Hindlimb muscle (tissue), 1 donor: ENCODE measurements at regions not wholly inside any gene's neighbourhood (a gene's known extent, or its start where the extent isn't known, plus 50 kb on each side); places are given as distances from the start of the nearest gene placed in this dataset.
A peak's percentile ranks its signal among the peaks of the same experiment; 100 is the strongest.
"Not testable (repeated sequence)": the region's sequence is repeated elsewhere in the genome, so short reads cannot be mapped to it uniquely, and the experiment has no call there.

Source experiments
- DNase-seq: peaks from one replicate; pipeline ENCODE4 v3.0.0-alpha.2; 2013

DNA sequence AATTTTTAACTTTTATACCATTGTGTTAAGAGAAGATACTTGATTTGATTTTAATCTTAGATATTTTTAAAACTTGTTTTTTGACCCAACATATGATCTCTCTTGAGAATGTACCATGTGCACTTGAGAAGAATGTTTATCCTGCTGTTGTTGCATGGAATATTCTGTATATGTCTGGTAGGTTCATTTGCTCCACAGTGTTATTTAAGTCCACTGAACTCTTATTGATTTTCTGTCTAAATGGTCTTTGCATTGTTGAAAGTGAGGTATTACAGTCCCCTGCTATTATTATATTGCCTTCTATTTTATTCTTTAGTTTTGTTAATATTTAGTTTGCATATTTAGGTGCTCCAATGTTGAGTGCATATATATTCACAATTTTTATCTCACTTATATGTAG is 397.3 kb upstream of the CCDC179 start:
- no peak for DNase-seq

DNA sequence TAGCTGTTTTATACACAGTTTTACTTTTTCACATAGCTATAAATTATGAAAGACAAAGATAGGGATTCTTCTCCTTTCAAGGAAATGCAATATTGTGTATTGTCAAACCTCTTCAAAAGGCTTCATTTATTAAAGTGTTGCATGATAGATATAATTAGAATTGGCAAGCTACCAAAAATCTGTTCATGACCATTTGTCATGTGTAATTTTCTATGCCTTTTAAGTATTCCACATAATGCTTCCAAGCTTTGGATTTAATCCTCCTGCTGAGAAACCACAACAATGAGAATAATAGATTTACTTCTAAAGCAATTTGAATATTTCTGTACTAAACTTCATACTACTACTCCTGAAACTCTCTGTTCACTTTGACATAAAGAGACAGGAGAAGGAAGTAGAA is 403.2 kb upstream of the CCDC179 start:
- no peak for DNase-seq

DNA sequence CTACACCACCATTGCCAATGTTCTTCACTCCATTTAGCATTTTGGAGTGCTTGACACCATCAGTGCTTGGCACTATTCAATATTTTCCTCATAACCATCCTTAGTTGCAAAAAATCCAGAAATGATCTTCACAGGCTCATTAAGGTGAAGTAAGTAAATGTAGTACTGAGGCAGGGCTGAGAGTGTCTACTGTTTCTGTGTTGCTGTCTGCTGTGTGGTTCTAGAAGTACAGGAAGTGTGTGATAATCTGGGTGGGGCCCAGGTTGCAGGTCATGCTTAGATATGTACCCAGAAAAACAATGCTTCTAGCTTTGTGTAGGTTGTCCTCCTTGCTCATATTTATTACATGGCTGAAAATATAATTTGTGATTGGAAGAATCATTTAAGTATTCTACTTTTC is 411.8 kb upstream of the CCDC179 start:
- no peak for DNase-seq

DNA sequence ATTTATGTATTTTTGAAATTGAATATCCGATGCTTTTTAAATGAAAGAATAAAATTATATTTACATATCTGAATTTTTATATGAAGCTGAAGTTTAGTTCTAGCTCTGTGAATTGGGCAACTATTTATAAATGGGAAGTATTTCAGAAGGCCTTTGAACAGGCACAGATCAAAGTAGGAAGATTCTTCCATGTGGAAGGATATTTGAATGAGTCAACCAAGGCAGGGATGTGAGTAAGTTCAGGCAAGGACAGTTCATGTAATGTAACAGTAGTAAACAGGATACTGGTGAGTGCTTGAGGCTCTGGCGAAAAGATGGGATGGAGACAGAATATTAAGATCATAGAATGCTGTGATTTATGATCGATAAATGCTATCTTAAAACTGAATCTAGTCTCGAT is 417.8 kb upstream of the CCDC179 start:
- DNase-seq: no peak

DNA sequence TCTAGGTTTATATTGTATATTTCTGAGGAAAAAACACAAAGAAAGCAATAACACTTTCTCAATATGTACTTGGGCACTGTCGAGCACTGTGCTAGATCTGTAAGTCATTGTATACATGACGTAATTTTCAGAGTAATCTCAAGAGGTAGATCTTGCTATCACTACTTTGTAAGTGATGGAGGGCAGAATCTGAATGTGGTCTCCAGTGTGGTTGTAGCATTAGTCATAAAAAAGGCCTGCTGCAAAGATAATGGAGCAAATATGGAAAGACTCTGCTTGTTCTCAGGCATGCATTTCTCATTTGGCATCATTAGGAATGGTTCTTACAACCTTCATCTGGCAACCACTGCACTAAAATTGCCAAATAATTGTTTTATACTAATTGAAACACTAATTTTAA is 419.8 kb upstream of the CCDC179 start:
- no peak for DNase-seq

DNA sequence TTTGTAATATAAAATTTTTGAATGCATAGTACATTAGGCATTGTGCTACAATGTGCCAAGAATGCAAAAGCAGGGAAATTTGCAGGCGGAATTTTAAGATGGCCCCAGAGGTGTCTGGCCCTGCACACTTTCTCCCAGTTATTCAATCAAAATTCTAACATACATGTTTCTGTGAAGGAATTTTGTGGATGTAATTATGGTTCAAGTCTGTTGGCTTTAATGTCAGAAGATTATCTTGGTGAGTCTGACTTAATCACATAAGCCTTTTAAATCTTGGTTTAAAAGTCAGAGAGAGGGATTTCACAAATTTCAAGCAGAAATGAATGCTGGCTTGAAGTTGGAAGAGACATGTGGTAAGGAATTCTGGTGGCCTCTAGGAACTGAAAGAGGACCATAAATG is 423.4 kb upstream of the CCDC179 start:
- no peak for DNase-seq

DNA sequence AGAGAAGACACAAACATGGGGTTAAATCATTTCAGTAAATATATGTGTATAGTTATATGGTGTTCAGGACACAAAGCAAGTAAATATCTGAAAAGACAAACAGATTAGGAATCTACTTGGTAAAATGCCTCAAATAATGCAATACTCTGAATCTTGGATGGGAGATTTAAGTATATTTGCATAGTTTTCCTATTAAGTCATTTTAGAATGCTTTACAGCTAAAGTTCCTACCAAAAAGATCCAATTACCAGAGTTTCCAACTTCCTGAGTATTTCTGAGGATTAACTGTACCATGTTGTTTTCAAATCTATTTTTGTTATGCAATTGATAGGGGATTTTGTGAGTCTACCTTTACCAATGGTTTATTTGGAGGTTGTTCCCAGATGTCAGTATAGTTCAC is 424.4 kb upstream of the CCDC179 start:
- peak; percentile 15 for DNase-seq

DNA sequence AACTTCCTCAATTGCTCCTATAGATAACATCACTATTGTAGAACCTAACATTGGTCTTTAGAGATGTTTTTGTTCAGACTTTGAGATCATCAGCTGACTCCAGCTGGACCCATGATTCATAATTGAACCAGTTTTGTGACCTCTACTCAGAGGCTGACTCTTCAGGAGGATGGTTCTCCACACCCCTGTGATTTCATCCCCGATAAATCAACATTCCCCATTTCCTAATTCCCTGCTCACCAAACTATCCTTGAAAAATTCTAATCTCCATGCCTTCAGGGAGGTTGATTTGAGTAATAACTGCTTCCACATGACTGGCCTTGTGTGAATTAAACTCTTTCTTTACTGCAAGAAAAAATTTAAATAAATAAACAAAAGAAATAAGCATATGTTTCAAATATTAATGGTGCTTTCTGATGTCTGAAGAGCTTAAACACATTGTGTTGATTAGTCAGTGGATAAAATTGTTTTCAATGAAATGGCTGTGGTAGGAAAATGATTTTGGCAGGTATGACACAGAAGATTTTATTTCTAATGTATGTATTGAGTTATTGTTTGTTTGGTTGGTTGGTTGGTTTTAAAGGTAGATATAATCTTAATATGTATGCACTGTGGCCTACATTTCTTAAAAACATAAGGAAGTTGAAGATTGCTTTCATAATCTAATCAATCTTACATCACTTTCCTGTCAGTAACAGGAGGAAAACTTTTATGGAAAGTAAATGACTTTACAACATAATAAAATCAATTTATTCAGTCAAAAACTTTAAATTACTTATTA is 427.9 kb upstream of the CCDC179 start:
- DNase-seq: no peak

DNA sequence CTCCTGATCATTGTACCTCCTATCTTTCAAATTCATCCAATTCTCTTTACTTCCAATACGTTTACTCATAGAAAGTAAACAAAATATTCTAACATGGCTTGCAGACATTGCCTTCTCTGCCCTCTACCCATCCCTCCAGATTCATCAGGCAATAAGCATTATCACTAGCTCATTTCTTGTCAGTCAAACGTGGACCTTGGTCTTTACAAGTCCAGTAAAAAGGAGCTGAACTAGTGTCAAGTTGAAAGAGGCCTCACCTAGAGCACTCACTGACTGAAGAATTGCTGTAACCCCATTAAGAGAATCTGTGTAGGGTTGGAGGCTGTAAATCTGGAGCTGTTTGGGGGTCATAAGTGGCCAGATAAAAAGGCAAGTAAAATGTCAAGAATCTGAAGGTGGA is 435.0 kb upstream of the CCDC179 start:
- DNase-seq: no peak

DNA sequence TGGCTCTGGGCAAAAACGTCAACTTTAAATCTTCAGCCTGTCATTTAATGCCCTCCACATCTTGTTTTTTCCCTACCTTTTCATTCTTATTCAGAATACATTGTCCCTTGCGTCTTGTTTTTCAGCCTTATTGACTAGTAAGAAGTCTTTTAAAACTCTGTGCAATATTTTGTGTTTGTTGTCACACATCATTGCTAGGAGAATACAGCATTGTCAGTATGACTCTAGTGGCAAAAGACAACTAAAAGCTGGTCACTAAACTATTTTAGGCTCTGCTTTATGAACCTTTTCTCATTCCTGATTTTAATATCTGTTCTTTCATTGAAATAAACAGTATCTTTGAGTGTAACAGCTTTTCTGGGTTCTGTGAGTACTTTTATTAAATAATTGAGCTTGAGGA is 447.8 kb upstream of the CCDC179 start:
- no peak for DNase-seq

DNA sequence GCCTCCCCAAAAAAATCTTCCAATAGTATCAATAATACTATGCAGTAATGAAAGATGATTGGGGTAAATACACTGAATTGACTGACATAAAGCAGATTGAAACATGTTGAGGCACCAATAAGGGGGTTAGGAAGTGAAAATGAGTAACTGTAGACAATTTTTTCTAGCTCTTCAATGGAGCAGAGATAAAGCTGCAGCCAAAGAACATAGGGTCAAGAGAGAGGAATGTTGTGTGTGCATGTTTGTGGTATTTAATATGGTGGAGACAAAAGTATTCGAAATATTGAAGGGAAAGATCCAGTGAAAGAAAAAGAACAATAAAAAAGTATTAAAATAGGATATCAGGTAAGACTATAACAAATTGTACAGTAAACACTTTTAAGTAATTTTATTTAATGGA is 450.0 kb upstream of the CCDC179 start:
- DNase-seq: no peak

DNA sequence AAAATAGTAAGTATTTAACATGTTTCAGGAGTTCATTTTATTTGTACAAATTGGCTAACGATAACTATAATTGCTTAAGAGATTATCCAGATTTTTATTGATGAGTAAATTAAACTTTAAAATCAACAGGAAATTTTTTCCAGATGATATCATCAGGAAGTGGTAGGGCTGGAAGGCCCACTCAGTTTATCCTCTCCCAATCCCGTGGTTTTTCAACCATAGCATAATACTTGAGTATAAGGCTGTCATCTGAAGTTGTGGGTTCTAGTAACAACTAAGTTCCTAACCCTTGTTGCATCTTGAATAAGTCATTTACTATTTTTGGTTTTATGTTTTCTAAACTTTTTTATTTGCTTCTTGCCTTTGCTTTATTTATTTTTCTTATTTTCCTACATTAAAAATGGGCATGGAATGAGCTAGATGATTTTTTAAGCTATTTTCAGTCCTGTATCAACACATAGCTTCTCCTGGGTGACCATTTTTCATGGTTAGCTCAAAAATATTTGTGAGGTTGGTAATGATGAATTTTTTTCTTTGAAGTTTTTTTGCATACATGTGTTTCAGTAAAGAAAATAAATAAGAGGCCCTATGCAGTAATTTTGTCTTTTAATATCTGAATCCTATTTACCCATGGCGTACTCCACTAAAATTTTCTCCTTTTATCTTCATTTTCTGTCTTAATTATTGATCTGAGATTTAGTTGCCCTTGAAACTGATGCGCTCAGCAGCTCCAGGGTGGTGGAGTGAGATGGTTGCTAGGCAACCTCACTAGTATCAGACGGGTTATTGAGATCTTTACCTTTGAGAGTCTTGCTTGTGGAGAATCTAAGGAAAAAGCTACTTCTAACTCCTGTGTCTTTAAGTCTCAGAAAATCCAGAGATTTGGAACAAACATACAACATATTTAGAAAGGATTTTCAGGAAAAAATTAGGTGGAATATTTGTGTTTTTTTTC is 452.0 kb upstream of the CCDC179 start:
- no peak for DNase-seq

DNA sequence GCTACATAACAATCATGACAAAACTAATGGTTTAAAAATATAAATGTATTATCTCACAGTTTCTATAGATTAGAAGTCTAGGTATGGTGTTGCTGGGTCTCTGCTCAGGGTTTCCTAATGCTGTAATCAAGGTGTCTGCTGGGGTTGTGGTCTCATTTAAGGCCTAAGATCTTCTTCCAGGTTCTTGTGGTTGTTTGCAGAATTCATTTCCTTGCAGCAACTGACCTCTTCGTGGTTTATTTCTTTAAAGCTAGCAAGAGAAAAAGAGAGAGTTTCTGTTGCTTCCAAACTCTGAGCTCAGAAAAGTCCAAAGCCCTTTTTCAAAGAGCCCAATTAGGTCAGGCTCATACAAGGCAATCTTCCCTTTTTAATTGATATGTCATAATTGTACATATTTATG is 452.7 kb upstream of the CCDC179 start:
- DNase-seq: no peak

DNA sequence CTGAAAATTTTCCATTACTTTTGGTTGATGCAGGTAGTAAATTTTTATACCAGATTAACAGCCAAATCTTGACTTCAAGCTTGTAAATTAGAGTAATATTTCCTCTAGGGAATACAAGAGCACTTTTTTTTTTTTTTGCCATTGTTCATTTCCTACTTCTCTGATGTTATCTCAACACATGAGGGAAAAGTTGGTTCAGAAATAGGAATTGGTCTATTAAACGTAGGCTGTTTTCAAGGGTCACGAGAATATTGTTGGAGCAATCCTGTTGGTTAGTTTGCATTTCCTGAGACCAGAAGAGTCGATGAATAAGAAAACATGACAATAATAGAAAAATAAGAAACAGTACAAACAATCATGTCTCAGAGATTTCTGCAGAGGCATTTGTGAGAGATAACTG is 453.9 kb upstream of the CCDC179 start:
- DNase-seq: no peak

DNA sequence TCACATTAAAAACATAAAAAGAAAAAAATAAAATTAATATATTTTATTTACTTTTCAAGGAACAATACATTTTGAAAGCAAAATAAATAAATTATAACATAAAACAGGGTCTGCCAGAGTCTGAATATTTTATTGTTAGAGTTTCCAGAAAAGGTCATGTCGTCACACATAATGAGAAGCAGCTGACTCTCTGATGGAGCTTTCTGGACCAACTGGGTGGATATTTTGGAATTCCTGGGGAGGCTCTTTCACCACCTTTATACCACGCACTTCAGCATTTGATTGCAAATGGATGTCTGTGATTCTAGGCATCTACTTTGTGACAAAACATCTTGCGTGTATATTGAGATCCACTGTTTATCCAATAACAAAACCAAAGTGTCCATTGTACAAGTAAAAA is 455.0 kb upstream of the CCDC179 start:
- DNase-seq: no peak

DNA sequence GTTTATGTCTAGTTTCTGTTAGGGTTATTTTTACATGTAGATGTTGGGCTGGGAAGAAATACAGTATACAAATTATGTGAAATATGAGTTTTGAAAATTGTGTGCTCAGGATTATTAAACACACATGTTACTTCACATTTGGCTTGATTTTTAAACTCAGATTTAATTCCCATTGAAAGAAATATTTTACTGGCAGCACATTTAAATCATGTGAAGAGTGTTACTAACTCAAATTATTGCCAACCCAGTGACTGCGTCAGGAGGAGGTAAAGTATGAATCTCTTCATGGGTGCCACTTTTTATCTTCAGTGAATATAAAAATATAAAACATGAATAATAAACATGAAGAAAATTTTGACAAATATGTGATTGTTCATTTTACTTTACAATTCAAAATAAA is 457.5 kb upstream of the CCDC179 start:
- DNase-seq: no peak

DNA sequence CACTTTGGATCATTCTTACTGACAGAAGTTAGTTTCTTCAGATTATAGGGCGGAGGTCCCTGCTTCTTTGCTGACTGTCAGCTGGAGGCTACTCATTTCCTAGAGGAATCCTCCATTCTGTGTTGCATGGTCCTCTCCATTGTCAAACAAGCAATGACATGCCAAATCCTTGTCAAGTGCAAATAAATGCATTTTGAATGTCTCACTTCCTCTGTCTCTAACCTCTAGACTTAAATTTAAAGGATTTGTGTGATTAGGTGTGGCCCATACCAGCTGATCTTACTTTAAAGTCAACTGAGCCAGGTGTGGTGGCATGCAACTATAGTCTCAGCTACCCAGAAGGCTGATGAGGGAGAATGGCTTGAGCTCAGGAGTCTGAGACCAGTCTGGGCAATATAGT is 458.4 kb upstream of the CCDC179 start:
- DNase-seq: no peak

DNA sequence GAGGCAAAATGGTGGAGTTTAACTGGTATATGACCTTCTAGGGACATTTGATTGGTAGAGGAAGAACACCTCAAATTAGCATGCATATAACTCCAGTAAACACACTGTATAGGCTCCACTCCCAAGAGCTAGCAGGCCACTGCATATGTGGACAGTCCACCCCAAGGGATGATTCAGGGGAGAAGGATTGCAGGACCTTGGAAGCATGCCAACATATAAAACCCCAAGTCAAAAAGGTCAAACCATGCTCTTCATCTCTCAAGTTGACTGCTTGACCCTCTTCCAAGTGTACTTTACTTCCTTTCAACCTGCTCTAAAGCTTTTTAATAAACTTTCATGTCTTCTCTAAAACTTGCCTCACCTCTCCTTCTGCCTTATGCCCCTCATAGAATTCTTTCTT is 459.9 kb upstream of the CCDC179 start:
- DNase-seq: no peak

DNA sequence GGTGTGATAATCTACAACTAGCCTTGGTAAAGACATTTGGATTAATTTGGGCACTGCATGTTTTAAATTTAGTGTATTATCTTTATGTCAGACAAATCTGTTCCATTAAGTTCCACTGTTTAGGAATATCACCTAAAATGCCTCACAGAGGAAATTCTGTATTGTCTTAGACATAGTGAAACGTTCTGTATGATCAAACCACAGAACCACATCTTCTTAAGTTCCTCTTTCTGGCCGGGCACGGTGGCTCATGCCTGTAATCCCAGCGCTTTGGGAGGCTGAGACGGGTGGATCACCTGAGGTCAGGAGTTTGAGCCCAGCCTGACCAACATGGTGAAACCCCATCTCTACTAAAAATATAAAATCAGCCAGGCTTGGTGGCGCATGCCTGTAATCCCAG is 475.3 kb upstream of the CCDC179 start:
- DNase-seq: not testable (repeated sequence)

DNA sequence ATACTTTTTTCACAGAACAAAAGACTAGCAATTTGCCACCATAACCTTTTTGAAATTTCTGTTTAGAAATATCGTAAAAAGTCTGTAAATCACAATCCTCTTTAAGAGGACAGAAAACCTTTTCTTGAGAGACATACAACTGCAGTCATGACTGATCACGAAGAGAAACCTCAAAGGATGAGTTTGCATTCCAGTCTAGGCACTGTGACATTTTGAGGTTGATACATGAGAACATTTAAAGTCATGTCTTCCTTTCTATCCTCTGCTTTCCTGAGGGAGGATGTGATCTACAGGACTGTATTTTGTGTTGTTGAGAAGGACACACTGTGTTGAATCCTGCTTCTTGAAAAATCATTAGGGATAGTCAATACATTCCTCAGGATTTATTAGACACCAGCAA is 476.7 kb upstream of the CCDC179 start:
- no peak for DNase-seq

DNA sequence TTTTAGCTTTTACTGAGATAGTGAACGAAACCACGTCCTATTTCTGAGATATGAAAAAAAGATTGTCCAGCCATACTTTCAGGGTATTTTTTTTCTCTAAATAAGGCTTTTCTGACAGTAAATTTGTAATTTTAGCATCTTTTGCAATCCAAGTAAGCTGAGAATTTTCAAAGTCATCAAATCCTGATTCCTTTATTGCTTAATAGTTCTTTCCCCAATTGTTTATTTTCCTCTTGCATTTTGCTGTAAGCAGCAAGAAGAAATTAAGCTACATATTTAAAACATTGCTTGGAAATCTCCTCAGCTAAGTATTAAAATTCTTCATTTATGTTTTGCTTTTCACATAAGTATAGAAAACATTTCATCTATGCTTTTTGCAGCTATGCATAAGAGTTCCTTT is 493.3 kb upstream of the CCDC179 start:
- DNase-seq: no peak

DNA sequence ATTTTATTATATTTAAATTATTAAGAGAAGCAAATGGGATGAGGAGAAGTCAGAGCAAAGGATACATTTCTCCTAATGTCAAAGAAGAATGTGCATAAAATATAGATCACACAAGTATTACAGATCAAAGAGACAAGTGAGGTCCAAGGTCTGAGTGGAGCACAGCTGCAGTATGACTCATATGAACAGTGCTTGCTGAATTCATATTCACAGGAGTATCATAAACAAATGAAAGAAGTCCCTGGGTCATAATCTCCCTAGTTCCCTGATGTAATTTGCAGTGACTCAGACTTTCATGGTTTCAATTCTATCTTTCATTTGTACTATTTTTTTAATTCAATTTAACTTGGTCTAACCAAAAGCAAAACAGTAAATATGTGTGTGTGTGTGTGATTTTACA is 499.0 kb upstream of the CCDC179 start:
- peak; percentile 20 for DNase-seq

DNA sequence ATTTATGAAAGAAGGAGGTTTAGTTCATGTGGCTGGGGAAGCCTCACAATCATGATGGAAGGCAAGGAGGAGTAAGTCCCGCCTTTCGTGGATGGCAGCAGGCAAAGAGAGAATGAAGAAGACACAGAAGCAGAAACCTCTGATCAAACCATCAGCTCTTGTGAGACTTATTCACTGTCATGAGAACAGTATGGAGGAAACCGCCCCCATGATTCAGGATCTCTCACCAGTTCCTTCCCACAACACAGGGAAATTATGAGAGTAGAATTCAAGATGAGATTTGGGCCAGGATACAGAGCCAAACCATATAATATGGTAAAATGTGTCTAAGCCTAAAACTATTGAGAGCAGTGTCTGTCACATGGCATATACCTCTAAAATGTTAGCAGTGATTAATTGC is 503.8 kb upstream of the CCDC179 start:
- DNase-seq: no peak
